ENCODE measurements at regions not wholly inside any gene's neighbourhood (a gene's known extent, or its start where the extent isn't known, plus 50 kb on each side); places are given as distances from the start of the nearest gene placed in this dataset.

DNA sequence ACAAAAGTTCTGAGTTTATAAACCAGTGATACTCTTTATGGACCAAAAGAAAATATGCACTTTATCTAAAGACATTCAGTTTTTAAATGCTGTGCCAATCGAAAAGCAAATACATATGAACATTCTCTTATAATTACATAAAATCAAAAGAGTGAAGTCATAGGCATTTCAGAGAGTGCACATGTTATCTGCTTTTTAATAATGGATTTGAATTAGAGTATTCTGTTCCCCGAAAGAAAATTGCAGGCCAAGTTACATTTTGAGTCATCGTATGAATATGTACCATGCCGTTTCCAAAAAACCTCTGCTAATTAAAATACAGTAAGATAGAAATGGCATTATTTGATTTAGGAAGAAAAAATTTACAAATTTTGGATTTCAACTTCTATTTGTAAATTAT is 565.7 kb downstream of the ZEB2 start:
- TF ChIP-seq, protein P1, sequence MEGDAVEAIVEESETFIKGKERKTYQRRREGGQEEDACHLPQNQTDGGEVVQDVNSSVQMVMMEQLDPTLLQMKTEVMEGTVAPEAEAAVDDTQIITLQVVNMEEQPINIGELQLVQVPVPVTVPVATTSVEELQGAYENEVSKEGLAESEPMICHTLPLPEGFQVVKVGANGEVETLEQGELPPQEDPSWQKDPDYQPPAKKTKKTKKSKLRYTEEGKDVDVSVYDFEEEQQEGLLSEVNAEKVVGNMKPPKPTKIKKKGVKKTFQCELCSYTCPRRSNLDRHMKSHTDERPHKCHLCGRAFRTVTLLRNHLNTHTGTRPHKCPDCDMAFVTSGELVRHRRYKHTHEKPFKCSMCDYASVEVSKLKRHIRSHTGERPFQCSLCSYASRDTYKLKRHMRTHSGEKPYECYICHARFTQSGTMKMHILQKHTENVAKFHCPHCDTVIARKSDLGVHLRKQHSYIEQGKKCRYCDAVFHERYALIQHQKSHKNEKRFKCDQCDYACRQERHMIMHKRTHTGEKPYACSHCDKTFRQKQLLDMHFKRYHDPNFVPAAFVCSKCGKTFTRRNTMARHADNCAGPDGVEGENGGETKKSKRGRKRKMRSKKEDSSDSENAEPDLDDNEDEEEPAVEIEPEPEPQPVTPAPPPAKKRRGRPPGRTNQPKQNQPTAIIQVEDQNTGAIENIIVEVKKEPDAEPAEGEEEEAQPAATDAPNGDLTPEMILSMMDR (IDR thresholded peaks at IDR 0.05; ENCODE audit: borderline replicate concordance, control extremely low read depth, extremely low read depth, insufficient read depth, missing control alignments) = no peak
- in situ Hi-C loops (cut with MboI; ENCODE audit: low sequenced_read_pairs, unreplicated experiment) = no loop called here
- DNase-seq (ENCODE audit: low spot score) = no peak

DNA sequence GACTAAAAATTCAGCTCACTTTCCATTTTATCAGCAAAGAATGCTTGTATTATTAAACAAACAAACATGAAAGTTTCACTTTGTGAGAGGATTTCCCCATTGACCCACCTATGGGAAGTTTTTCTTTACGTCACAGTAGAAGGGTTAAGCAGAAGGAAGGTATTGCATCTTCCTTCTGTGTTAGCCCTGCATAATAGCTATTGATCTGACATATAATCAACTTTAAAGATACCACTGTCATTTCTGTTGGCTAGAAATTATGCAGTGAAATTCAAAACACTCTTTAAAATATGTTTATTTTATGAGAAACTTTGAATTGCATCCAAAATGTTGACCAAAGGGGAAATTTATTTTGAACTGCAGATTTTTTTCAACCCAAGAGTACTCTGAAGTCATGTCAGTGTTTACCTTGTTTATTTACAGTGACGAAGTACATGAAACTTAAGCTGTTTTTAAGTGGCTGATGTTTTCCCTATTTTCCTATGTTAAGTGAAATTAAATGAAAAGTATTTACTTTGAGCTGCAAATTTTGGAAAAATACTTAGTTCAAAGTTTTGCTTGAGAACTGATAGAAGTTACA is 566.4 kb downstream of the ZEB2 start:
- DNase-seq (ENCODE audit: low spot score) = no peak
- TF ChIP-seq, protein P1 (IDR thresholded peaks at IDR 0.05; ENCODE audit: borderline replicate concordance, control extremely low read depth, extremely low read depth, insufficient read depth, missing control alignments) = no peak
- in situ Hi-C loops (cut with MboI; ENCODE audit: low sequenced_read_pairs, unreplicated experiment) = no loop called here

DNA sequence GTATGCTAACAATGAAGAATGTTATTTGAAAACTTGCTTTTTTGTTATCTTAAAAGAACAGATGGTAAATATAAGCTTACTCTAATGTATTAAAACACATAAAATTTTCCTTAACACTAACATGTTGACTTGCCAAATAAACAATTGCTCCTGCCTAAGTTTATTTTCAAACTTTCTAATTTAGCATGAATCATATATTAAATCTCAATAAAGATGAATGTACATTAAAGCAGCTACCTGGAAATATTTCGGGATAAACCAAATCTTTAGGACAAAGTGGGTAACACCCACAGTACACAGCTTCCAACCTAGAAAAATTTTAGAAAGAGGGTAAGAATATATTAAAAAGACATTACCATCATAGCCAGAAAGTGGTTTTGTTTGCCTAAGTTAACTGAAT is 567.4 kb downstream of the ZEB2 start:
- in situ Hi-C loops (cut with MboI; ENCODE audit: low sequenced_read_pairs, unreplicated experiment) = no loop called here
- TF ChIP-seq, protein P1 (IDR thresholded peaks at IDR 0.05; ENCODE audit: borderline replicate concordance, control extremely low read depth, extremely low read depth, insufficient read depth, missing control alignments) = no peak
- DNase-seq (ENCODE audit: low spot score) = no peak

DNA sequence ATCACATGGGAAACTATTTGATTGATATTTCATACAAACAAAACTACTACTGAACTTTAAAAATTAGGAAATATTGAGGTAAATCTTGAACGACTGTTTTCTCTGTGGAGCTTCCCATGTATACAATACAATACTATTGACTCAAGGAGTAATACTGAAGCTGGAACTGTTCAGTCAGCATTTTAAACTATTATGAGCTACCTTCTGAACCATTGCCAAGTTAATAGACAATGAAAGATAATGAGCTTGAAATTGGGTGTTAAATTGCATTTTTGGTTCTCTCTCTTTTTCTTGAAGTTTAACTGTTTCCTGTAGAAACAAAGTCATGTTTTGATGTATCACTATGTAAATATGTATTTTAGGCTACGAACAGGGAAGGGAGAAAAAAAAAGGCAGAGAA is 569.2 kb downstream of the ZEB2 start:
- in situ Hi-C loops (cut with MboI; ENCODE audit: low sequenced_read_pairs, unreplicated experiment) = no loop called here
- DNase-seq (ENCODE audit: low spot score) = no peak
- TF ChIP-seq, protein P1 (IDR thresholded peaks at IDR 0.05; ENCODE audit: borderline replicate concordance, control extremely low read depth, extremely low read depth, insufficient read depth, missing control alignments) = no peak

DNA sequence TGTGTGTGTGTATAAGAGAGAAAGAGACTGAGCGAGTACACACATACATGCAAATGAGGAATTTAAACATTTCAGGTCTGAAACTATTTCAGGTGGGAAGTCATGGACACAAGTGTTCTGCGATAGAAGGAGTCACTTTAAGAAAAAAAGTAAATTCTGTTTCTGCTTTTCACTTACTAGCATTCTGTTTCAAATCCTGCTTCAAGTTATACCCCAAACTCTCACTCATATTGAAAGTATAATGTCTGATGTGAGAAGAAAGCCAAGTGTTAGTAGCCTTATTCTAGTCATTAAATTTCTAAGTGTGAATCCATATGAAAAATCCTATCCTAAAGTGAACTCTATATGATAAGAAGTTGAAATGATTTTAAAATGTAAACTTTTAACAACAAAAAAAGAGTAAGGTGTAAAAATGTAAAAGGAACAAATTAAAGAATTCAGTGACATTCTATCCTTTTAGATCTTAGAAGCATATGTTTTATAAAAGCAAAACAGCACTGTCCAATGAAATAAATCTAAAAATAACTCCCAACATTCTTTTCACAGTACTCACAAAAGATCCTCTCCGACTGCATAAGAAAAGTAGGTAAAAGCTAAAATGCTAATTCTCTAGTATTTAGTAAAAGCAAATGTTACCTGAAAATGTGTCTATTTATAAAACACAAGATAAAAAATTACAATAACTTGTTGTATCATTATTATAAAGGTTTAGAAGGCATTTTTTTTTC is 570.6 kb downstream of the ZEB2 start:
- TF ChIP-seq, protein P1 (IDR thresholded peaks at IDR 0.05; ENCODE audit: borderline replicate concordance, control extremely low read depth, extremely low read depth, insufficient read depth, missing control alignments) = no peak
- in situ Hi-C loops (cut with MboI; ENCODE audit: low sequenced_read_pairs, unreplicated experiment) = no loop called here
- DNase-seq (ENCODE audit: low spot score) = no peak

DNA sequence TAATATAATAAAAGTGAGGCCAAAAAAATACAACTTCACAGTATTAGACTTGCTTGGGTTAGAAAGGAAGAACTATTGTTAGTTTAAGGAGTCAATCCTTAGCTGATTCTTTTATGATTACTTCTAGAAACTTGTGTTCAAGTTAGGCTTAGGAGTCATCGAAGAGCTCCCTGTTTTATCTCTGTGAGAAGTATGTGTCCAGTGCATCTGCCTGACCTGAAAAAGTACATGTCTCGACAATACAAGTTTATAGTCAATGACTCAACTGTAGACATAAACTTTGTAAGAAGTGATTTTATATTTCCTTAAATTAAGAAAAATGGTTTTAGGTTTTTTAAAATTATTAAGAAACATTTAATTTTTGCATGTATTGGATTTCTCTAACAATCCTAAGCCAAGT is 571.2 kb downstream of the ZEB2 start:
- DNase-seq (ENCODE audit: low spot score) = no peak
- in situ Hi-C loops (cut with MboI; ENCODE audit: low sequenced_read_pairs, unreplicated experiment) = no loop called here
- TF ChIP-seq, protein P1 (IDR thresholded peaks at IDR 0.05; ENCODE audit: borderline replicate concordance, control extremely low read depth, extremely low read depth, insufficient read depth, missing control alignments) = no peak
